ENCODE measurements at regions not wholly inside any gene's neighbourhood (a gene's known extent, or its start where the extent isn't known, plus 50 kb on each side); places are given as distances from the start of the nearest gene placed in this dataset.

DNA sequence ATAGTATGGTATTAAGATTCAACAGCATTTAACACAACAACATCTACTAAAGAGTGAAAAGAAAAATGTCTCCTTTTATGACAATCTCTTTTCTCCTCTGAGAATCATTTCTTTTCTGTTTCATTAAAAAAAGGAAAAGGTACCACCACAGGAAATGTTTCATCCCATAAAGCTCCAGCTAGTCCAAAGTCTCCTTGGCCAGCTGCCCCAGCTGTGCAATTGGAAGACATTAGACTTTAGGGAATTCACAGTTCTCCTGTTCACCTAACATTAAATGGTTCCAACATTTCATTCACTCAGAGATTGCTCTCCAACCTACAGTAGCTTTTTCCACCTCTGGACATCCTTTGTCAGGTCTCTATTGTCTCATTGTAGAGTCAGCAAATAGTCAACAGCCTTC lies 78.7 kb upstream of the YPEL5 start:
- no peaks in the 10 kb centered on the region for H3K4me1 Mint-ChIP-seq (ENCODE audit: low read depth)
- H3K36me3 Mint-ChIP-seq (ENCODE audit: low read depth) = peaks cover 3% of the 10 kb centered on the region
- peaks cover 3% of the 10 kb centered on the region for H3K27me3 Mint-ChIP-seq (ENCODE audit: low read depth)
- CTCF ChIA-PET = interaction anchor here (0.6 to 1.4 kb wide), 2 partner anchors 22 to 94 kb away, joined by 3 read pairs; no protein-coding TSS in a partner anchor
- intact Hi-C loops (cut with micrococcal nuclease) = no loop called here
- peaks cover 16% of the 10 kb centered on the region for H3K9me3 Mint-ChIP-seq
- no peak overlapping the region for H3K27ac Mint-ChIP-seq
- H3K4me3 Mint-ChIP-seq = no peak overlapping the region
- DNase-seq = no peak

DNA sequence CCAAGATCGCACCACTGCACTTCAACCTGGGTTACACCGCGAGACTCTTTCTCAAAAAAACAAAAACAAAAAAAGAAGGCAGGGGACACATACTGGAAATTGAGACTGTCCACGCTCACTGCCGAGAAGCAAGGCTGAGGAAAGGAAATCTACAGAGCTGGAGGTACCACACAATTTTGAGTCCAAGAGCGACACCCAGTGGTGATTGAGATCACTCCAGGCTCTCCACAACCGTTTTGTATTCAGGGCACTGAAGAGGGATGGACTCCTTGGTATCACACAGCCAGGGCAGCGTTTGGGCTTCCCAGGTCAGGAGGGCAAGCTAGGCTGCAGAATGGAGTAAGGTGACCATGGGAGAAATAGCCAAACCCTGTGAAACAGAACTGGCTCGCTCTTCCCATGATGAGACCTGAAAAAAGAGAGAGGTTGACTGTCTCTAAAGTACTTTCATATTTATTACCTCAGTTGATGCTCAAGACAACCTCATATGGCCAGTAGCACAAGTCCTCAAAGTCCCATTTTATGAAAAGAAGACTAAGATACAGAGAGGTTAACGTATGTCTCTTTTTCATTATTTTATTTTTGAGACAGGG lies 74.5 kb upstream of the YPEL5 start:
- no peaks in the 10 kb centered on the region for H3K9me3 Mint-ChIP-seq
- intact Hi-C loops (cut with micrococcal nuclease) = loop anchor here (1.0 to 5.0 kb wide), 4 partner anchors 46 to 1114 kb away; no protein-coding TSS in a partner anchor

DNA sequence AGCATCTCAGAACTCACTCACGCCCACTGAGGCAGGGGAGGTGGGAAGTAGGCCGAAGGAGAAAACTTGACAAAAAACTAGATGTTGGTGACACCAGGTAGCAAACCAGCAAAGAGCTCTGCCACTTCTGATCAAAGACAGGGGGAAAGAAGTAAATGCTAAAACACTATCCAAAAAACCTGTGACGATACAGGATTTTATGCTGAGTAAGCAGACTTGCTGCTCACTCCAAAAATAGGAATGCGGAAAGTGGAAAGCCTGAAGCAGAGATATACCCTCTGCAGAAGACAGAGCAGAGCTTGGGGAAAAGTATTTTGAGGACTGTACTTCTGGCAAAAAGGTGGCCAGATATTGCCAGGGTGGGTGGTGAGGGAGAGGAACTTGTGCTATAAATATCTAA lies 73.3 kb upstream of the YPEL5 start:
- DNase-seq = no peak
- no peaks in the 10 kb centered on the region for H3K4me1 Mint-ChIP-seq (ENCODE audit: low read depth)
- H3K4me3 Mint-ChIP-seq = no peak overlapping the region
- H3K27me3 Mint-ChIP-seq (ENCODE audit: low read depth) = peaks cover 9% of the 10 kb centered on the region
- CTCF ChIA-PET = interaction anchor here (0.6 to 1.9 kb wide), 6 partner anchors 9 to 802 kb away, joined by 3 to 6 read pairs (median 4); no protein-coding TSS in a partner anchor
- H3K36me3 Mint-ChIP-seq (ENCODE audit: low read depth) = no peaks in the 10 kb centered on the region
- intact Hi-C loops (cut with micrococcal nuclease) = loop anchor here (2.0 to 5.0 kb wide), 3 partner anchors 47 to 1115 kb away; no protein-coding TSS in a partner anchor
- no peaks in the 10 kb centered on the region for H3K9me3 Mint-ChIP-seq
- H3K27ac Mint-ChIP-seq = no peak overlapping the region

More for the DNA sequence above, 74.5 kb upstream of the YPEL5 start:
- H3K36me3 Mint-ChIP-seq (ENCODE audit: low read depth) = no peaks in the 10 kb centered on the region
- no peaks in the 10 kb centered on the region for H3K4me1 Mint-ChIP-seq (ENCODE audit: low read depth)
- H3K27ac Mint-ChIP-seq = no peak overlapping the region
- H3K4me3 Mint-ChIP-seq = no peak overlapping the region
- H3K27me3 Mint-ChIP-seq (ENCODE audit: low read depth) = peaks cover 9% of the 10 kb centered on the region
- CTCF ChIA-PET = interaction anchor here (0.6 to 2.5 kb wide), 8 partner anchors 9 to 617 kb away, joined by 3 to 17 read pairs (median 6); partner anchors contain the start of gene ALK
- peak; percentile 84 for DNase-seq

DNA sequence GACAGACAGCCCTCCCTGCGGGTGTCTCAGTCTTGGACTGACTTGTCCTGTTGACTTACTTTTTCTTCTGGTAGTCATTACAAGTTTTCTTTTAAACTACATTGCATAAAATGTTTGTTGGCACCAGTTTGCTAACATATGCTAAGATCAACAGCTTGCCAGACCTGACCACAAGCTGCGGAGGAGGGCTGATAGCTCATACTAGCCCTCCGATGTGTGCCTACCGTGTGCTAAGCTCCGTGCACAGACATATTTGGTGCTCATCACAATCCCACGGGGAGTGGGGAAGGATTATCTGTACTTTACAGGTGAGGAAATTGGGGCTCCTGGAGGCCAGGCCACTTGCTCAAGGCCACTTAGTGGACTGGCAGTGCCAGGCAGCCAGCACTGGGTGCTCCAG lies 72.8 kb upstream of the YPEL5 start:
- no peaks in the 10 kb centered on the region for H3K4me1 Mint-ChIP-seq (ENCODE audit: low read depth)
- no peaks in the 10 kb centered on the region for H3K9me3 Mint-ChIP-seq
- H3K4me3 Mint-ChIP-seq = no peak overlapping the region
- H3K27me3 Mint-ChIP-seq (ENCODE audit: low read depth) = peaks cover 9% of the 10 kb centered on the region
- DNase-seq = no peak
- H3K27ac Mint-ChIP-seq = no peak overlapping the region
- intact Hi-C loops (cut with micrococcal nuclease) = loop anchor here (5.0 kb wide), 1 partner anchor 232 kb away; no protein-coding TSS in a partner anchor
- CTCF ChIA-PET = interaction anchor here (0.6 to 1.9 kb wide), 5 partner anchors 9 to 802 kb away, joined by 3 to 6 read pairs (median 3); no protein-coding TSS in a partner anchor
- no peaks in the 10 kb centered on the region for H3K36me3 Mint-ChIP-seq (ENCODE audit: low read depth)

DNA sequence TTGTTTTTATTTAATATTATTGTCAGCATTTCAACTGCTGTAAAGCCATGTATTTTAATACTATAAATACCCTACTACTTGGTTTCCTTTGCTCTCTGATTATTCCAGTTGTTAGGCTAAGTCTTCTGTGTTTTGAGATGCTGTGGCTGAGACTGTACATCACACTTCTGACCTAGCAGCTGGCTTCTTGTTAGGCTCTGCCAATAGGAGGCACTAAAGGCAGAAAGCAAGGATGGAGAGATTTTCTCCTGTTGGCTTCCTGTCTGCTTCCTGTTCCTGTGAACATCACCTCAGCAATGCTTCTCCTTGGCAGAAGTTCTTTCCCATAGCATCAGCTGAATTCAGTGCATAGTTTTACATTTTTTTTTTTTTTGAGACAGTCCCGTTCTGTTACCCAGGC lies 68.3 kb upstream of the YPEL5 start:
- no peak for DNase-seq
- intact Hi-C loops (cut with micrococcal nuclease) = no loop called here
- H3K27ac Mint-ChIP-seq = no peak overlapping the region
- H3K27me3 Mint-ChIP-seq (ENCODE audit: low read depth) = peaks cover 7% of the 10 kb centered on the region
- no peaks in the 10 kb centered on the region for H3K4me1 Mint-ChIP-seq (ENCODE audit: low read depth)
- H3K9me3 Mint-ChIP-seq = no peaks in the 10 kb centered on the region
- no peaks in the 10 kb centered on the region for H3K36me3 Mint-ChIP-seq (ENCODE audit: low read depth)
- no peak overlapping the region for H3K4me3 Mint-ChIP-seq
- CTCF ChIA-PET = interaction anchor here (0.6 kb wide), 1 partner anchor 608 kb away, joined by 4 read pairs; no protein-coding TSS in a partner anchor

DNA sequence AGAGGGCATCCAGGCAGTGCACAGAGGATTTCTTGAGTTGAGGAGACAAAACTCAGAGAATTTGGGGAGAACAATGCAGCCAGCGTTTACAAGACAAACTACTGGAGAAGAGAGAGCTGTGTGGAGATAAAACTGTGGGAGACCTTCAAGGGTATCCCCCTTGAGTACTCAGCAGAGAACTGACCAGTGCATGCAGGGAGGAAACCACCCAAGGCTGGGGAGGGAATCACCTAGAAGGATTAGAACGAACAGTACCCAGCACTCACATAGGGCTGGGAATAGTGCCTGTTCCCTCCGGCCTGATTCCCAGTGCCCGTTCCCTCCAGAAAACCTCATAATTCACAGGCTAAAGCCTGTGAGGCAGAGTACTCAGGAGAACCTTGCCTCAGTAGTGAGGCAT lies 61.9 kb upstream of the YPEL5 start:
- intact Hi-C loops (cut with micrococcal nuclease) = no loop called here
- no peak overlapping the region for H3K27ac Mint-ChIP-seq

DNA sequence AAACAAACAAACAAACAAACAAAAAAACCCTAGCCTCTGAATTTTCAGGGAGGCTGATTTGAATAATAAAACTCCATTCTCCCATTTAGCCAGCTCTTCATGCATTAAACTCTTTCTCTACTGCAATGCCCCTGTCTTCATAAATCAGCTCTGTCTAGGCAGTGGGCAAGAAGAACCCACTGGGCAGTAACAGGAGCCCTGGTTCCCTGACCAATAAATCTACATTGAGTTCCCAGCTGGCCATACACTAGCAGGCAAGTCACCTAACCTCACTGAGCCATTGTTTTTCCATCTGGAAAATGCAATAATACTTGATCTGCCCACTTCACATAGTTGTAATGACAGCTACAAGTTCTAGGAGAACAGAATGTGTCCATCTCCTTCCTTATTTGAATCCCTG lies 57.6 kb upstream of the YPEL5 start:
- DNase-seq = no peak
- CTCF ChIA-PET = interaction anchor here (0.8 to 4.2 kb wide), 4 partner anchors 26 to 622 kb away, joined by 3 to 16 read pairs (median 7); no protein-coding TSS in a partner anchor
- Mint-ChIP-seq H3K4me3 (no peak overlapping the region), H3K27me3 (ENCODE audit: low read depth) (peaks cover 20% of the 10 kb centered on the region), H3K4me1 (ENCODE audit: low read depth) (no peaks in the 10 kb centered on the region), H3K27ac (no peak overlapping the region), H3K36me3 (ENCODE audit: low read depth) (no peaks in the 10 kb centered on the region), H3K9me3 (no peaks in the 10 kb centered on the region)
- intact Hi-C loops (cut with micrococcal nuclease) = no loop called here

More for the DNA sequence above, 61.9 kb upstream of the YPEL5 start:
- Mint-ChIP-seq H3K27me3 (ENCODE audit: low read depth) (peaks cover 12% of the 10 kb centered on the region), H3K4me3 (no peak overlapping the region), H3K9me3 (no peaks in the 10 kb centered on the region), H3K36me3 (ENCODE audit: low read depth) (no peaks in the 10 kb centered on the region), H3K4me1 (ENCODE audit: low read depth) (no peaks in the 10 kb centered on the region)
- CTCF ChIA-PET = no interaction called here
- DNase-seq = no peak

DNA sequence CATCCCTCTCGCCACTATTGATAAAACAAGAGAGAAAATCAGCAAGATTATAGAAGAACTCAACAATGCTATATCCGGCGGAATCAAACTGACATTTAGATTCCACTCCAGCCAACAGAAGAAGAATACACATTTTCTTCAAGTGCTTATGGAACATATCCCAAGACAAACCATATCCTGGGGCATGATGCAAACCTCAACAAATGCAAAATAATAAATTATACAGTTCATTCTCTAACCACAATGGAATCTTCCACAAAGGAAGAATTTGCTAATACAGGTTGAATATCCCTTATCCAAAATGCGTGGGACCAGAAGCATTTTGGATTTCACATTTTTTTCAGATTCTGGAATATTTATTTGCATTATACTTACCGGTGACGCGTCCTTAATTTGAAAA lies 51.4 kb upstream of the YPEL5 start:
- CTCF ChIA-PET = interaction anchor here (0.6 kb wide), 1 partner anchor 20 kb away, joined by 8 read pairs; no protein-coding TSS in a partner anchor
- H3K4me1 Mint-ChIP-seq (ENCODE audit: low read depth) = no peaks in the 10 kb centered on the region
- H3K9me3 Mint-ChIP-seq = no peaks in the 10 kb centered on the region
- no peak overlapping the region for H3K27ac Mint-ChIP-seq
- H3K4me3 Mint-ChIP-seq = no peak overlapping the region
- DNase-seq = no peak
- H3K27me3 Mint-ChIP-seq (ENCODE audit: low read depth) = peaks cover 10% of the 10 kb centered on the region
- intact Hi-C loops (cut with micrococcal nuclease) = no loop called here
- H3K36me3 Mint-ChIP-seq (ENCODE audit: low read depth) = no peaks in the 10 kb centered on the region

DNA sequence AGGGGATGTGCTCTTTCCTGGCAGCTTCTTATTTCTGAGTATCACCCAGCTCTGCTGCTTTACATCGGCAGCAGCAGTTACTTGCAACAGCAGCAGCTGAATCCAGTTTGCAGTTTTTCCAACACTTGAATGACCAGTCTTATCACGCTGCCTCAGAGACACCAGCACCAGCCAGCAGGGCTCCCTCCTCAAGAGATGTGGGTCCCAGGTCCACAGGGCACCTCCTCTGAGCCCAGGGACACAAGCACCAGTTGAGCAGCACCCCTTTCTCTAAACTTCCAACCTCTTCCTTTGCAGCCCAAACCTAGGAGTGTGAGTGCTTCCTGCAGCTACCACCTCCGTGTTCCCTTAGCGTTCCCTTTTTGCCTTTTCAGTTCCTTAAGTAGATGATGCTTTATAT lies 50.4 kb upstream of the YPEL5 start:
- H3K4me3 Mint-ChIP-seq = no peak overlapping the region
- H3K36me3 Mint-ChIP-seq (ENCODE audit: low read depth) = no peaks in the 10 kb centered on the region
- intact Hi-C loops (cut with micrococcal nuclease) = no loop called here
- no peaks in the 10 kb centered on the region for H3K4me1 Mint-ChIP-seq (ENCODE audit: low read depth)
- peaks cover 4% of the 10 kb centered on the region for H3K27me3 Mint-ChIP-seq (ENCODE audit: low read depth)
- CTCF ChIA-PET = no interaction called here
- H3K27ac Mint-ChIP-seq = no peak overlapping the region
- no peaks in the 10 kb centered on the region for H3K9me3 Mint-ChIP-seq
- DNase-seq = no peak

Data from activated naive CD4-positive, alpha-beta T cell treated with anti-CD3 and anti-CD28 coated beads for 36 hours (primary cell).